Right lobe of liver (tissue), 6 donors: ENCODE measurements at regions not wholly inside any gene's neighbourhood (a gene's known extent, or its start where the extent isn't known, plus 50 kb on each side); places are given as distances from the start of the nearest gene placed in this dataset.

Experiments used
- ATAC-seq, 4 donors: fragments of 200-7000 bp; cut with Tn5 transposase; one replicate each; pipeline ENCODE4 v1.9.1; 2020; ENCODE audit warnings: mild to moderate bottlenecking in 4 of 4, moderate library complexity in 4 of 4
- DNase-seq, 3 donors: peaks; one replicate each; pipeline ENCODE4 v3.0.0-alpha.2; 2020
- H3K27ac ChIP-seq, 3 donors: fragments of 200-600 bp; one replicate each; pipeline ENCODE4 v1.8.0; 2022
- H3K27me3 ChIP-seq, 2 donors: fragments of 200-600 bp; one replicate each; pipeline ENCODE4 v1.8.0; 2022
- H3K36me3 ChIP-seq, 4 donors: fragments of 200-600 bp; sonication (generic) in 1 of 4; one replicate each; pipeline versions ENCODE4 v1.5.1 to v1.8.0; 2017 to 2022; ENCODE audit warnings: control low read depth in 1 of 4
- H3K4me1 ChIP-seq, 4 donors: fragments of 200-600 bp; sonication (generic) in 1 of 4; one replicate each; pipeline versions ENCODE4 v1.5.1 to v1.8.0; 2017 to 2022; ENCODE audit warnings: control low read depth in 1 of 4
- H3K4me3 ChIP-seq, 3 donors: fragments of 200-600 bp; one replicate each; pipeline ENCODE4 v1.8.0; 2022
- H3K9me3 ChIP-seq, 4 donors: fragments of 200-600 bp; sonication (generic) in 1 of 4; one replicate each; pipeline versions ENCODE4 v1.5.1 to v1.8.0; 2017 to 2022; ENCODE audit warnings: control low read depth in 1 of 4
- POLR2A ChIP-seq: fragments of 450-650 bp; IDR thresholded peaks from one replicate; pipeline ENCODE4 v1.6.1; 2017; ENCODE audit warnings: antibody characterized with exemption, mild to moderate bottlenecking
- WGBS: methylation state at CpG from one replicate; pipeline ENCODE4 v1.1.6; 2018; ENCODE audit warnings: low coverage, low lambda C conversion rate; ENCODE audit not compliant: insufficient coverage; ENCODE audit errors: missing lambda C conversion rate; 5-methylcytosine and 5-hydroxymethylcytosine counted together
- intact Hi-C, 2 donors: fragments of 100-400 bp; cut with DNase I; formaldehyde crosslinking; loops; one replicate each; pipeline versions ENCODE4 v1.11.2 to v1.14.1; 2022
- TF ChIP-seq, protein P1 (sequence below), 4 donors: fragments of 200-600 bp in 3 of 4; fragments of 450-650 bp in 1 of 4; IDR thresholded peaks; one replicate each; pipeline versions ENCODE4 v1.5.1 to v1.8.0; 2016 to 2022; ENCODE audit warnings: antibody characterized with exemption in 4 of 4, mild to moderate bottlenecking in 2 of 4
- donor health status: DM: no; HTN: yes; CAD: no.
- donor health status: DM: no; HTN: no; CAD: no.
- donor health status: DM: no; HTN: no; CAD: no.
- donor health status: DM: no; HTN: yes; CAD: no.
- donor health status: DM: no; HTN: yes; CAD: no.

DNA sequence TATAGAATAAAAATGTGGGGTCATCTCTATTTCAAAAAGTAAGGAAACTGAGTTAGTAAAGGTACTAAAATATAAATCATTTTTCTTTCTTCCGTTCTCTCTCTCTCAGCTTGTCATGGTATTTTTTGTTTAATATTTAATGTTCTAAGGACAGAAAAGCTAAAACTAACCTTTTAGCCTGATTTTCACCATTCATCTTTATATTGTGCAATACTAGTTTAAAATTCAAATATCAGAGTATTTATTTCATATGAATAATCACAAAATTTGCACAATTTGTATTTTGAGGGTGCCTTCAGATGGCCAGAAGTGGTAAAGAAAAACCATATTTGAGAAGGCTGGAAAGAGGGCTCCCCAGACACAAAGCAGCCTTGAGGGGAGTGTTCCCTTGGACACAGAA is 197.6 kb upstream of the AR start:
- Histone ChIP-seq H3K36me3 (no peaks in the 10 kb centered on the region), H3K4me1 (peaks cover 0 to 4% (median 0%) of the 10 kb centered on the region in 4 donors), H3K9me3 (no peaks in the 10 kb centered on the region), H3K27me3 (no peaks in the 10 kb centered on the region), H3K27ac (no peak overlapping the region), H3K4me3 (no peak overlapping the region)
- TF ChIP-seq, protein P1, sequence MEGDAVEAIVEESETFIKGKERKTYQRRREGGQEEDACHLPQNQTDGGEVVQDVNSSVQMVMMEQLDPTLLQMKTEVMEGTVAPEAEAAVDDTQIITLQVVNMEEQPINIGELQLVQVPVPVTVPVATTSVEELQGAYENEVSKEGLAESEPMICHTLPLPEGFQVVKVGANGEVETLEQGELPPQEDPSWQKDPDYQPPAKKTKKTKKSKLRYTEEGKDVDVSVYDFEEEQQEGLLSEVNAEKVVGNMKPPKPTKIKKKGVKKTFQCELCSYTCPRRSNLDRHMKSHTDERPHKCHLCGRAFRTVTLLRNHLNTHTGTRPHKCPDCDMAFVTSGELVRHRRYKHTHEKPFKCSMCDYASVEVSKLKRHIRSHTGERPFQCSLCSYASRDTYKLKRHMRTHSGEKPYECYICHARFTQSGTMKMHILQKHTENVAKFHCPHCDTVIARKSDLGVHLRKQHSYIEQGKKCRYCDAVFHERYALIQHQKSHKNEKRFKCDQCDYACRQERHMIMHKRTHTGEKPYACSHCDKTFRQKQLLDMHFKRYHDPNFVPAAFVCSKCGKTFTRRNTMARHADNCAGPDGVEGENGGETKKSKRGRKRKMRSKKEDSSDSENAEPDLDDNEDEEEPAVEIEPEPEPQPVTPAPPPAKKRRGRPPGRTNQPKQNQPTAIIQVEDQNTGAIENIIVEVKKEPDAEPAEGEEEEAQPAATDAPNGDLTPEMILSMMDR (IDR thresholded peaks at IDR 0.05), result no peak
- no peak for TF ChIP-seq POLR2A
- DNase-seq, result no peak
- ATAC-seq, result no peak
- 55% methylated on average over 1 of the region's 1 CpG for WGBS
- intact Hi-C loops, result no loop called here

DNA sequence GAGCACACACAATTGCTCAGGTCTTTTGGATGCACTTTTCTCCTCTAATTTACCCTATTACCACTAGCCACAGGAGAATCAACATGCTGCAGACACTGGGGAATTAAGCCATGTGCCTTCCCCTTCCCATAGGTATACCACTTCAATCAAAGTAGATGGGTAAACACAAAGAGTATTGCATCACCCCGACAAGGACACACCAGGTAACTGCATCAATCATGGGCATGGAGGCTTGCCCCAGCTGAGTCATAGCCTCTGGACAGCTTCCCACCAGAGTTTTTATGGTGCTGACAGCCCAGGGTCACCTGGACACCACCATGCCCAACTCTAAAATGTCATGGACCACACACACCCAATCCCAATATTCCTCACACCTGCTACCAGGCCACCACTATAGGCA is 197.2 kb upstream of the AR start:
- Histone ChIP-seq H3K9me3 (no peaks in the 10 kb centered on the region), H3K4me1 (peaks cover 0 to 4% (median 0%) of the 10 kb centered on the region in 4 donors), H3K36me3 (no peaks in the 10 kb centered on the region), H3K4me3 (no peak overlapping the region), H3K27ac (peak overlapping the region in 1 of 3 donors; percentile 44), H3K27me3 (no peaks in the 10 kb centered on the region)
- TF ChIP-seq, protein P1 (IDR thresholded peaks at IDR 0.05), result no peak
- no peak for TF ChIP-seq POLR2A
- DNase-seq, result peak; percentile 45 to 64 (median 61)
- intact Hi-C loops, result no loop called here
- WGBS, result 38% methylated on average over 1 of the region's 1 CpG
- peak; percentile 84 to 96 (median 92) for ATAC-seq

DNA sequence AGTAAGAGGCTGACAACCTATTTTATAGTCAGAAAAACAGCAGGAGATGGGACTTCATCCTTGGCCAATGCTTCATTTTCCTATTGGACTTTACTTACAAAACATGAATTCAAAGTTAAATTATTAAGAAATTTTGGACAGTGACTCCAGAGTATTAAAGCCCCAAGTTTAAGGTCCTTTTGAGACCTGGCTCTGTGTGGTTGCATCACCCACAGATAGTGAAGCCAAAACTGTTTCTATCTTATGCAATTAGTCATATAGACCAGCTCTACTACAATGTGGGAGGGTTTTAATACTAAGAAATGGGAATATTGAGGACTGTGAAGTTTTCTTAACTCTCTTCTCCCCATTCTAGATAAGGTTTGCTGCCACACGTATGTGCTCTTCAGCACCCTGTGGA is 196.7 kb upstream of the AR start:
- peak overlapping the region in 1 of 3 donors; percentile 44 for H3K27ac ChIP-seq
- peaks cover 0 to 4% (median 0%) of the 10 kb centered on the region in 4 donors for H3K4me1 ChIP-seq
- no peak overlapping the region for H3K4me3 ChIP-seq
- no peaks in the 10 kb centered on the region for H3K9me3 ChIP-seq
- DNase-seq, result no peak
- ATAC-seq, result peak in 3 of 4 donors; percentile 20 to 65 (median 58)
- intact Hi-C loops, result no loop called here
- H3K36me3 ChIP-seq, result no peaks in the 10 kb centered on the region
- no peaks in the 10 kb centered on the region for H3K27me3 ChIP-seq
- TF ChIP-seq POLR2A, result no peak
- TF ChIP-seq, protein P1 (IDR thresholded peaks at IDR 0.05), result no peak
- 67% methylated on average over 1 of the region's 1 CpG for whole genome bisulfite sequencing

DNA sequence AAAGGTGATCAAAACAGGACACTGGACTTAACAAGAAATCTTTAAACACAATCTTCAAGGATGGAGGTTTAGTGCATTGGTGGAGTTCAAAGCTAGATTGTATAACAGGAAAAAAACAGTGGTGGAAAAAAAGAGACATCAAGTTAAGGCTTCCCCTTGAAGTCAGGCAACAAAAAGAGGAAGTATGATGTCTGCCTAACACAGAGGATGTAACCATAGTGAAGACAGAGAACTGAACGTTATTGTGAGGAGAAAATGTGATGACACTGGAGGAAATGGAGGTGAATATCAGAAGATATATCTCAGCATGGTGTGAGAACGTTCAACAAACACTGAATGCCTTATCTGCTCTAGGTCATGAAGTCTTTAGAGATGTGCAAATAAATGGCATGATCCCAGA is 192.4 kb upstream of the AR start:
- Histone ChIP-seq H3K4me3 (no peak overlapping the region), H3K27me3 (no peaks in the 10 kb centered on the region), H3K36me3 (no peaks in the 10 kb centered on the region), H3K4me1 (peaks cover 0 to 2% (median 0%) of the 10 kb centered on the region in 4 donors), H3K9me3 (no peaks in the 10 kb centered on the region), H3K27ac (no peak overlapping the region)
- no peak for DNase-seq
- 3% methylated on average over 2 of the region's 2 CpGs for WGBS
- no peak for TF ChIP-seq POLR2A
- TF ChIP-seq, protein P1 (IDR thresholded peaks at IDR 0.05), result no peak
- ATAC-seq, result peak in 1 of 4 donors; percentile 18
- intact Hi-C loops, result no loop called here
